ENCODE measurements at regions not wholly inside any gene's neighbourhood (a gene's known extent, or its start where the extent isn't known, plus 50 kb on each side); places are given as distances from the start of the nearest gene placed in this dataset.

DNA sequence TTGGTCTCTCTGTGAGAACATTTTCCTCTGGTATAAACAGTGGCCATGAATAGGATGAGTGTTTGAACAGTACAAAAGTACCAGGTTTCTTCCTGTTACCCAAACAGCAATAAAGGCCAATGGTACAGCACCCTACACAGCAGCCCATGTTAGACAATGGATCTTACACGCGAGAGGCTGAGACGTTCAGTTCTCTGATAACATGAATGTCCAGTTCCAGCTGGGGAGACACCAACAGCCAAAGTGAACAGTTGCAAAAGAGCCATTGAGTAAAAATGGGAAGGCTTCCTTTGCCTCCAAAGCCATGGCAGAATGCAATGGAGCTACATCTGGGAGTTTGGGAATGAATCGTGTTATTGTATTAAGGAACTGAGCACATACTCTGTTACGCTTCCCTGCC, 246.8 kb upstream of the SGK1 start:
- no peaks in the 10 kb centered on the region for H3K27me3 ChIP-seq
- H3K4me1 ChIP-seq = no peaks in the 10 kb centered on the region
- H3K9me3 ChIP-seq = no peaks in the 10 kb centered on the region
- no peak overlapping the region for H3K4me3 ChIP-seq
- DNase-seq (ENCODE audit: low spot score in 2 of 2) = no peak
- H3K27ac ChIP-seq = no peak overlapping the region
- intact Hi-C loops (cut with DNase I) = no loop called here
- no peak for TF ChIP-seq CTCF (IDR thresholded peaks at IDR 0.05)
- no peaks in the 10 kb centered on the region for H3K36me3 ChIP-seq

- no peak overlapping the region for H3K27ac ChIP-seq
- H3K4me3 ChIP-seq = no peak overlapping the region
- no peaks in the 10 kb centered on the region for H3K9me3 ChIP-seq
- no peak for TF ChIP-seq CTCF (IDR thresholded peaks at IDR 0.05)
- no peaks in the 10 kb centered on the region for H3K36me3 ChIP-seq
- H3K27me3 ChIP-seq = no peaks in the 10 kb centered on the region
- H3K4me1 ChIP-seq = no peaks in the 10 kb centered on the region
- DNase-seq (ENCODE audit: low spot score in 2 of 2) = no peak
- intact Hi-C loops (cut with DNase I) = no loop called here
Measured at GRCh38 chr6:134560019-134560418, 242.1 kb upstream of the SGK1 start.

GRCh38 chr6:134557509-134557908, 239.6 kb upstream of the SGK1 start:
- no peak overlapping the region for H3K4me3 ChIP-seq
- H3K36me3 ChIP-seq = no peaks in the 10 kb centered on the region
- no peak for DNase-seq (ENCODE audit: low spot score in 2 of 2)
- intact Hi-C loops (cut with DNase I) = no loop called here
- no peaks in the 10 kb centered on the region for H3K4me1 ChIP-seq
- H3K9me3 ChIP-seq = no peaks in the 10 kb centered on the region
- no peaks in the 10 kb centered on the region for H3K27me3 ChIP-seq
- H3K27ac ChIP-seq = no peak overlapping the region
- no peak for TF ChIP-seq CTCF (IDR thresholded peaks at IDR 0.05)

DNA sequence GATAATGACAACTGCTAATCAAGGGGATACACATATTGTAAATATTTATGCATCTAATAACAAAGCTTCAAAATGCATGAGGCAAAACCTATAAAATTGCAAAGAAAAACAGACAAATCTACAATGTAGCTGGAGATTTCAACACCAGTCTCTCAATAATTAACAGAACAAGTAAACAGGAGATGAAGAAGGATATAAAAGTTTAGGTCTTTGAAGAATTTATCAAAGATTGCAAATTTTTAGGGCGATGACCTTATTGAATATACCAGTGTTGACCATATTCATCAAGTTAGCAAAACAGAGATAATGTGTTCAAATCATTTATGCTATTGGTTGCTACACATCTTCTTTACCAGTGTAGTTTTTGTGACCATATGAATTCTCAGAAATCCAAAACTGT, 237.8 kb upstream of the SGK1 start:
- no peaks in the 10 kb centered on the region for H3K4me1 ChIP-seq
- intact Hi-C loops (cut with DNase I) = no loop called here
- H3K4me3 ChIP-seq = no peak overlapping the region
- no peak for DNase-seq (ENCODE audit: low spot score in 2 of 2)
- TF ChIP-seq CTCF (IDR thresholded peaks at IDR 0.05) = no peak
- no peak overlapping the region for H3K27ac ChIP-seq
- no peaks in the 10 kb centered on the region for H3K9me3 ChIP-seq
- no peaks in the 10 kb centered on the region for H3K36me3 ChIP-seq
- no peaks in the 10 kb centered on the region for H3K27me3 ChIP-seq

DNA sequence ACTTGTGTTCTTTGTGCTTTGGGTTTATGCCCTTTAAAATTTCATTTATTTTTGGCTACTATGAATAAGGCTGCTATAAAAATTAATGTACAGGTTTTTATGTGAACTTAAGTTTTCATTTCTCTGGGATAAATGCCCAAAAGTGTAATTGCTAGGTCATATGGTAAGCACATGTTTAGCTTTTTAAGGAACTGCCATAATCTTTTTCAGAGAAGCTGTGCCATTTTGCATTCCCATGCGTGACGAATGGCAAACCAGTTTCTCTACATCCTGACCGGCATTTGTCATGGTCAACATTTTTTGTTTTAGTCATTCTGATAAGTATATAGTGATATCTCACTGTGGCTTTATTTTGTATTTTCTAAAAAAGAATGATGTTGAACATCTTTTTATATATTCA, 236.0 kb upstream of the SGK1 start:
- Histone ChIP-seq H3K9me3 (no peaks in the 10 kb centered on the region), H3K27ac (no peak overlapping the region), H3K4me3 (no peak overlapping the region), H3K36me3 (no peaks in the 10 kb centered on the region), H3K4me1 (no peaks in the 10 kb centered on the region), H3K27me3 (no peaks in the 10 kb centered on the region)
- intact Hi-C loops (cut with DNase I) = no loop called here
- TF ChIP-seq CTCF (IDR thresholded peaks at IDR 0.05) = no peak
- DNase-seq (ENCODE audit: low spot score in 2 of 2) = no peak

DNA sequence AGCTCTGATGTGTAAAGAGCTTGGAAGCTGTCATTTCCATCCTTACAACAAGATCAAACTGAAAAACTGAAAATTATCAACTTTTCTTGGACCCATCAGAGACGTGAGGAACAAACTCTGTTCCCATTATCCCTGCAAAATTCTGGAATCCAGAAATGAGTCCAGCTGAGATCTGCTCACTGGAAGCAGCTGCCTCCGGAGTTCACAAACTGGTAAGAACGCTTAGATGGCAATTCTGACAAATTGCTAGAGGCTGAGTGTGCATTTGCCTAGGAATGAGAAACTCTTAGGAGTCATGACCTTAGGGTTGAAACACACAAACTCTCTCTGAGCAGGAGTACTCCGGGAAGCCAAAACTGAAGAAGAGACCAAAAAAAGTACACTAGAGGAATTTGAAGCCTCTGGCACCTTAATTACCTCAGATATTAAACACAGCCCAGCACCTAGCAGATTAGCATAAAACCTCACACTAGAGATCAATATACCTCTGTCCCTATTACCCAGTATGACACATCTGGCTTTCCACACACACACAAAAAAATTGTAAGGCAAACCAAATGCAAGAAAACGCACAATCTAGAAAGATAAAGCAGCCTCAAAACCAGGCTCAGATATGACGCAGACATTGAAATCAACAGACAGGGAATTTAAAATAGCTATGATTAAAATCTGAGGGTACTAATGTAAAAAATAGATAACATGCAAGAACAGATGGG, 233.5 kb upstream of the SGK1 start:
- Histone ChIP-seq H3K9me3 (no peaks in the 10 kb centered on the region), H3K27me3 (no peaks in the 10 kb centered on the region), H3K4me1 (no peaks in the 10 kb centered on the region), H3K4me3 (no peak overlapping the region), H3K27ac (no peak overlapping the region), H3K36me3 (no peaks in the 10 kb centered on the region)
- no peak for DNase-seq (ENCODE audit: low spot score in 2 of 2)
- TF ChIP-seq CTCF (IDR thresholded peaks at IDR 0.05) = no peak
- intact Hi-C loops (cut with DNase I) = no loop called here

All from ascending aorta (tissue), 2 donors.